PFSK-1 (cell line): ENCODE measurements at regions not wholly inside any gene's neighbourhood (a gene's known extent, or its start where the extent isn't known, plus 50 kb on each side); places are given as distances from the start of the nearest gene placed in this dataset.

Source experiments
- POLR2AphosphoS5 ChIP-seq: IDR thresholded peaks from 2 replicates; pipeline ENCODE4 v1.6.1; 2012; ENCODE audit warnings: low read depth, mild to moderate bottlenecking, control low read depth, low read length, moderate library complexity
- SIN3A ChIP-seq: IDR thresholded peaks from 2 replicates; pipeline ENCODE4 v1.6.1; 2012; ENCODE audit warnings: mild to moderate bottlenecking, low read length, moderate library complexity, borderline replicate concordance; ENCODE audit not compliant: insufficient read depth
- TAF1 ChIP-seq: IDR thresholded peaks from 2 replicates; pipeline ENCODE4 v1.6.1; 2012; ENCODE audit warnings: low read length, control low read depth, borderline replicate concordance; ENCODE audit not compliant: insufficient read depth
- TF ChIP-seq, protein P1 (sequence below), 2 experiments: IDR thresholded peaks; 2 replicates each; pipeline versions ENCODE4 v1.6.1 to v1.8.0; 2011 to 2012; ENCODE audit warnings: low read depth in 2 of 2, low read length in 2 of 2, control low read depth in 1 of 2, inconsistent platforms in 1 of 2, mild to moderate bottlenecking in 1 of 2, moderate library complexity in 1 of 2; ENCODE audit not compliant: insufficient read depth in 1 of 2

DNA sequence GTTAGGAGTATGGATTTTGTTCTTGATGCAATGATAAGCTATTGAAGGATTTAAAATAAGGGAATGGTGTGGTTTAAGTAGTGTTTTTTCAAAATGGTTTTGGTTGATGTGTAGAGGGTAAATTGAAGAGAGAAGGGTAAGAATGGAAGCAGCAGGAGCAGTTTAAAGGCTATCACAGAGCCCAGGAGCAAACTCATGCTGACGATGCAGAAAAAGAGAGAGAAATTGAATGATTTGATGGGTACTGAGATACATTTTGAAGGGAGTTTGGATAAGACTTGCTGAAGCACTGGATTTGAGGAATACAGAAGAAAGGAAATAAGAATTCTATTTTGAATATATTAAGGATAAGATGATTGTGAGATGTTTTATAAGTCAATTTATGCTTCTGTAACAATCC, 300.8 kb upstream of the LYPLAL1 start:
- TF ChIP-seq, protein P1, sequence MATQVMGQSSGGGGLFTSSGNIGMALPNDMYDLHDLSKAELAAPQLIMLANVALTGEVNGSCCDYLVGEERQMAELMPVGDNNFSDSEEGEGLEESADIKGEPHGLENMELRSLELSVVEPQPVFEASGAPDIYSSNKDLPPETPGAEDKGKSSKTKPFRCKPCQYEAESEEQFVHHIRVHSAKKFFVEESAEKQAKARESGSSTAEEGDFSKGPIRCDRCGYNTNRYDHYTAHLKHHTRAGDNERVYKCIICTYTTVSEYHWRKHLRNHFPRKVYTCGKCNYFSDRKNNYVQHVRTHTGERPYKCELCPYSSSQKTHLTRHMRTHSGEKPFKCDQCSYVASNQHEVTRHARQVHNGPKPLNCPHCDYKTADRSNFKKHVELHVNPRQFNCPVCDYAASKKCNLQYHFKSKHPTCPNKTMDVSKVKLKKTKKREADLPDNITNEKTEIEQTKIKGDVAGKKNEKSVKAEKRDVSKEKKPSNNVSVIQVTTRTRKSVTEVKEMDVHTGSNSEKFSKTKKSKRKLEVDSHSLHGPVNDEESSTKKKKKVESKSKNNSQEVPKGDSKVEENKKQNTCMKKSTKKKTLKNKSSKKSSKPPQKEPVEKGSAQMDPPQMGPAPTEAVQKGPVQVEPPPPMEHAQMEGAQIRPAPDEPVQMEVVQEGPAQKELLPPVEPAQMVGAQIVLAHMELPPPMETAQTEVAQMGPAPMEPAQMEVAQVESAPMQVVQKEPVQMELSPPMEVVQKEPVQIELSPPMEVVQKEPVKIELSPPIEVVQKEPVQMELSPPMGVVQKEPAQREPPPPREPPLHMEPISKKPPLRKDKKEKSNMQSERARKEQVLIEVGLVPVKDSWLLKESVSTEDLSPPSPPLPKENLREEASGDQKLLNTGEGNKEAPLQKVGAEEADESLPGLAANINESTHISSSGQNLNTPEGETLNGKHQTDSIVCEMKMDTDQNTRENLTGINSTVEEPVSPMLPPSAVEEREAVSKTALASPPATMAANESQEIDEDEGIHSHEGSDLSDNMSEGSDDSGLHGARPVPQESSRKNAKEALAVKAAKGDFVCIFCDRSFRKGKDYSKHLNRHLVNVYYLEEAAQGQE (IDR thresholded peaks at IDR 0.05; ENCODE audit: insufficient read depth in 1 of 2, low read depth in 2 of 2, low read length in 2 of 2) = no peak
- no peak for TF ChIP-seq POLR2AphosphoS5
- no peak for TF ChIP-seq SIN3A
- no peak for TF ChIP-seq TAF1
